ENCODE measurements at regions not wholly inside any gene's neighbourhood (a gene's known extent, or its start where the extent isn't known, plus 50 kb on each side); places are given as distances from the start of the nearest gene placed in this dataset.

GRCh38 chr13:59533561-59534555 is 629.9 kb downstream of the DIAPH3 start:
- Histone ChIP-seq H3K9me2 (replicated peaks; ENCODE audit: low read length) (no peaks in the 10 kb centered on the region), H3K9me3 (ENCODE audit: low read length) (no peaks in the 10 kb centered on the region), H3F3A (ENCODE audit: low read length, unreplicated experiment) (no peaks in the 10 kb centered on the region), H3K4me2 (ENCODE audit: low read length) (peak overlapping the region; percentile 75), H2AFZ (ENCODE audit: low read length) (no peak overlapping the region), H4K20me1 (ENCODE audit: low read length) (no peaks in the 10 kb centered on the region), H3K4me1 (ENCODE audit: insufficient read depth, low read length) (peaks cover 37% of the 10 kb centered on the region), H3K9ac (ENCODE audit: low read length) (no peak overlapping the region), H3K36me3 (ENCODE audit: low read depth, low read length) (no peaks in the 10 kb centered on the region), H3K27me3 (ENCODE audit: low read length) (no peaks in the 10 kb centered on the region), H3K4me3 (ENCODE audit: low read length) (peak overlapping the region; percentile 32; the same call in 1 of the 2 replicates), H3K79me2 (ENCODE audit: low read length) (no peaks in the 10 kb centered on the region), H3K27ac (ENCODE audit: low read length) (peak overlapping the region; percentile 16; the same call in 1 of the 2 replicates)
- intact Hi-C loops (cut with micrococcal nuclease) = loop anchor here (1.0 to 10.0 kb wide), 3 partner anchors 62 to 141 kb away; no protein-coding TSS in a partner anchor
- ChIA-PET POLR2A (ENCODE audit: unreplicated experiment) (interaction anchor here (0.6 kb wide), 1 partner anchor 75 kb away, joined by 7 read pairs; no protein-coding TSS in a partner anchor), CTCF (interaction anchor here (0.7 kb wide), 1 partner anchor 143 kb away, joined by 14 read pairs; no protein-coding TSS in a partner anchor)
- DNase-seq = peak; percentile 85
- BruUV-seq (replicated peaks) = no TSS peak
- ATAC-seq = peak; percentile 84
- no peak for TF ChIP-seq EZH2 (IDR thresholded peaks at IDR 0.05; ENCODE audit: low read length, unreplicated experiment)
- TF ChIP-seq CTCF (conservative IDR thresholded peaks at IDR 0.05; ENCODE audit: low read depth, low read length) = no peak
- TF ChIP-seq EZH2phosphoT487 (IDR thresholded peaks at IDR 0.05; ENCODE audit: borderline replicate concordance, low read length) = no peak

- no peaks in the 10 kb centered on the region for H3K36me3 ChIP-seq (ENCODE audit: low read depth, low read length)
- CTCF ChIA-PET = interaction anchor here (0.7 kb wide), 1 partner anchor 142 kb away, joined by 14 read pairs; no protein-coding TSS in a partner anchor
- intact Hi-C loops (cut with micrococcal nuclease) = loop anchor here (5.0 to 10.0 kb wide), 2 partner anchors 78 to 140 kb away; no protein-coding TSS in a partner anchor
- H3K9ac ChIP-seq (ENCODE audit: low read length) = no peak overlapping the region
- no peak overlapping the region for H3K27ac ChIP-seq (ENCODE audit: low read length)
- no TSS peak for BruUV-seq (replicated peaks)
- peaks cover 37% of the 10 kb centered on the region for H3K4me1 ChIP-seq (ENCODE audit: insufficient read depth, low read length)
- H3K27me3 ChIP-seq (ENCODE audit: low read length) = no peaks in the 10 kb centered on the region
- no peak for ATAC-seq
- H4K20me1 ChIP-seq (ENCODE audit: low read length) = no peaks in the 10 kb centered on the region
- TF ChIP-seq CTCF (conservative IDR thresholded peaks at IDR 0.05; ENCODE audit: low read depth, low read length) = no peak
- no peak for TF ChIP-seq EZH2 (IDR thresholded peaks at IDR 0.05; ENCODE audit: low read length, unreplicated experiment)
- no peak for TF ChIP-seq EZH2phosphoT487 (IDR thresholded peaks at IDR 0.05; ENCODE audit: borderline replicate concordance, low read length)
- H3K9me2 ChIP-seq (replicated peaks; ENCODE audit: low read length) = no peaks in the 10 kb centered on the region
- H3K4me3 ChIP-seq (ENCODE audit: low read length) = no peak overlapping the region
- no peak for DNase-seq
- H3K9me3 ChIP-seq (ENCODE audit: low read length) = no peaks in the 10 kb centered on the region
- POLR2A ChIA-PET (ENCODE audit: unreplicated experiment) = no interaction called here
- H3K4me2 ChIP-seq (ENCODE audit: low read length) = no peak overlapping the region
- H2AFZ ChIP-seq (ENCODE audit: low read length) = no peak overlapping the region
- no peaks in the 10 kb centered on the region for H3F3A ChIP-seq (ENCODE audit: low read length, unreplicated experiment)
- H3K79me2 ChIP-seq (ENCODE audit: low read length) = no peaks in the 10 kb centered on the region
Measured at GRCh38 chr13:59534806-59535205, 628.9 kb downstream of the DIAPH3 start.
